ENCODE measurements at regions not wholly inside any gene's neighbourhood (a gene's known extent, or its start where the extent isn't known, plus 50 kb on each side); places are given as distances from the start of the nearest gene placed in this dataset.

- no peak for TF ChIP-seq CTCF (IDR thresholded peaks at IDR 0.05; ENCODE audit: low read depth, low read length, missing control alignments)
- in situ Hi-C loops (cut with HindIII; ENCODE audit: low sequenced_read_pairs), result no loop called here
- DNase-seq (ENCODE audit: low read depth), result no peak
- no peak overlapping the region for H3K4me3 ChIP-seq (ENCODE audit: low read depth, low read length)
Measured at GRCh38 chr1:19006837-19007271, 50.4 kb upstream of the IFFO2 start.
